Osteoblast (primary cell): ENCODE measurements at regions not wholly inside any gene's neighbourhood (a gene's known extent, or its start where the extent isn't known, plus 50 kb on each side); places are given as distances from the start of the nearest gene placed in this dataset.

ENCODE experiments used
- DNase-seq: peaks from one replicate; pipeline ENCODE4 v3.0.0; 2011; ENCODE audit warnings: low spot score, mixed read lengths; ENCODE audit not compliant: insufficient read length; ENCODE audit errors: missing footprints
- H2AFZ ChIP-seq: 2 replicates; pipeline ENCODE4 v1.6.0; 2011; ENCODE audit warnings: mild to moderate bottlenecking, low read length
- H3K27ac ChIP-seq: 2 replicates; pipeline ENCODE4 v1.5.1; 2011; ENCODE audit warnings: mild to moderate bottlenecking, low read depth, low read length, moderate library complexity
- H3K27me3 ChIP-seq: 2 replicates; pipeline ENCODE4 v1.6.0; 2012; ENCODE audit warnings: mild to moderate bottlenecking, control low read depth, inconsistent platforms, low read length, moderate library complexity; ENCODE audit not compliant: insufficient read depth
- H3K36me3 ChIP-seq: 2 replicates; pipeline ENCODE4 v1.5.1; 2011; ENCODE audit warnings: mild to moderate bottlenecking, low read length, control low read depth, moderate library complexity; ENCODE audit not compliant: insufficient read depth
- H3K4me1 ChIP-seq: 2 replicates; pipeline ENCODE4 v1.5.1; 2011; ENCODE audit warnings: mild to moderate bottlenecking, low read length, control low read depth, moderate library complexity; ENCODE audit not compliant: insufficient read depth
- H3K4me2 ChIP-seq: 2 replicates; pipeline ENCODE4 v1.6.0; 2011; ENCODE audit warnings: mild to moderate bottlenecking, low read length; ENCODE audit not compliant: insufficient read depth
- H3K4me3 ChIP-seq: fragments of 200-600 bp; sonication (generic); 3 replicates; pipeline ENCODE4 v1.5.1; 2012; ENCODE audit warnings: mild to moderate bottlenecking, low read length, inconsistent platforms; ENCODE audit not compliant: insufficient read depth
- H3K79me2 ChIP-seq: 2 replicates; pipeline ENCODE4 v1.6.0; 2012; ENCODE audit warnings: mild to moderate bottlenecking, low read length, control low read depth, inconsistent platforms; ENCODE audit not compliant: insufficient read depth
- H3K9me3 ChIP-seq: 2 replicates; pipeline ENCODE4 v1.5.1; 2011; ENCODE audit warnings: low read depth, low read length, control low read depth
- H4K20me1 ChIP-seq: 2 replicates; pipeline ENCODE4 v1.6.0; 2012; ENCODE audit warnings: mild to moderate bottlenecking, low read length, control low read depth; ENCODE audit not compliant: insufficient read depth
- CTCF ChIP-seq: IDR thresholded peaks from 2 replicates; pipeline ENCODE4 v1.5.1; 2011; ENCODE audit warnings: mild to moderate bottlenecking, low read depth, low read length, moderate library complexity; ENCODE audit errors: extremely low read depth

DNA sequence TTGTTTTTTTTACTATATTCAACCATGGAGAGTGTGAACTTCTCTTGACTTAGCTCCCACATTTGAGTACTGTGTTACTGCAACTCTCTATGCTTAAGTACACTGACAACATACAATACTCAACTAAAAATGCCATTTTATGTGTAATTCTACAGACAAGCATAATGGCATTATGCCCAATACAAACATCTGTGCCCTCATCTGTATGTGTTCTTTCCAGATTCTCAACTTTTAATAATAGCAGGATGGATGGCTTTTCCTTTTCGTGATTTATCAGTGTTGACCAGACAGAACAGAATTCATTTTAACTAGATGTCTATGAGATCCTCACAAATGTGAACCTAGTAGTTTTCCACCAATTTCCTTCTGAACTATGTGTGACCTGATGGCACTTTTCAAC, 84.2 kb upstream of the MARCKS start:
- no peaks in the 10 kb centered on the region for H3K9me3 ChIP-seq
- no peaks in the 10 kb centered on the region for H4K20me1 ChIP-seq
- H3K36me3 ChIP-seq: no peaks in the 10 kb centered on the region
- H3K4me2 ChIP-seq: no peak overlapping the region
- TF ChIP-seq CTCF: no peak
- no peak overlapping the region for H2AFZ ChIP-seq
- H3K4me3 ChIP-seq: no peak overlapping the region
- no peak for DNase-seq
- peaks cover 4% of the 10 kb centered on the region for H3K4me1 ChIP-seq
- no peaks in the 10 kb centered on the region for H3K27me3 ChIP-seq
- no peak overlapping the region for H3K27ac ChIP-seq
- H3K79me2 ChIP-seq: no peaks in the 10 kb centered on the region

DNA sequence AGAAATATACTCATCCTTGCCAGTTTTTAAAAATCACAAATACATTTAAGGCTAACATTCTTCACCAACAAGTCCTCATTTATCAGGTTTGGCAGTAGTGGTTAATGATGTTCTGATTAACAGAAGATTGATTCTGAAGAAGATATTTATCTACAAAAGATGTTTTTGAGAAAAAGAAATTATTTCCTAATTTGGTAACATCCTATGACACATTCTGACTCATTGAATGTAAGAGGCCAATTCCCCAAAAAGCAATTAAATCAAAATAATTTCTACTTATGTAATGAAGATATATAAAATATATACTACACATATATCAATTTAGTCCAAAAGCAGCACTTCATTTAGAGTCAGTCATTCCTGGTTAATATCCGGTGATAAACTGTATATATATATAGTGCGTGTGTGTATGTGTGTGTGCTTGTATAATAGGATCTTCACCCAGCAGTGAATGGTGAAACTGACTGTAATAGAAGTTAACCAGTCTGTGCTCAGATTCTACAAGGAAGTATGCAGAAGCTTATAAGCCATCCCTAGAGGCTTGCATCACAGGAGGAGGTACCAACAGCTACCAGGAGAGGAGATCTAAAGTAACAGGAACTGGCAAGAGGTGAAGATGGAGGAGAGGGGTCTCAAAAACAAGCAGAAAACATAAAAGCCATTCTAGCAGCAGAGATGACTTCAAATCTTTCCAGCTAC, 82.9 kb upstream of the MARCKS start:
- Histone ChIP-seq H4K20me1 (no peaks in the 10 kb centered on the region), H3K9me3 (no peaks in the 10 kb centered on the region), H3K4me3 (no peak overlapping the region), H2AFZ (peak overlapping the region; percentile 92), H3K4me2 (no peak overlapping the region), H3K27ac (peak overlapping the region; percentile 54), H3K27me3 (no peaks in the 10 kb centered on the region), H3K79me2 (no peaks in the 10 kb centered on the region), H3K4me1 (peaks cover 4% of the 10 kb centered on the region), H3K36me3 (no peaks in the 10 kb centered on the region)
- TF ChIP-seq CTCF: no peak
- peak; percentile 39 for DNase-seq

GRCh38 chr6:113776998-113777397, 80.1 kb upstream of the MARCKS start:
- no peaks in the 10 kb centered on the region for H3K27me3 ChIP-seq
- no peaks in the 10 kb centered on the region for H3K9me3 ChIP-seq
- no peak for DNase-seq
- no peaks in the 10 kb centered on the region for H3K36me3 ChIP-seq
- no peak overlapping the region for H3K4me3 ChIP-seq
- H4K20me1 ChIP-seq: no peaks in the 10 kb centered on the region
- peak overlapping the region; percentile 32 for H2AFZ ChIP-seq
- H3K4me1 ChIP-seq: peaks cover 4% of the 10 kb centered on the region
- TF ChIP-seq CTCF: no peak
- H3K27ac ChIP-seq: no peak overlapping the region
- H3K79me2 ChIP-seq: no peaks in the 10 kb centered on the region
- no peak overlapping the region for H3K4me2 ChIP-seq

- TF ChIP-seq CTCF: no peak
- Histone ChIP-seq H2AFZ (peak overlapping the region; percentile 32), H3K4me1 (peaks cover 4% of the 10 kb centered on the region), H4K20me1 (no peaks in the 10 kb centered on the region), H3K4me3 (no peak overlapping the region), H3K27ac (no peak overlapping the region), H3K4me2 (no peak overlapping the region), H3K79me2 (no peaks in the 10 kb centered on the region), H3K27me3 (no peaks in the 10 kb centered on the region), H3K9me3 (no peaks in the 10 kb centered on the region), H3K36me3 (no peaks in the 10 kb centered on the region)
- DNase-seq: no peak
These were observed 79.5 kb upstream of the MARCKS start for GRCh38 chr6:113777601-113778000.
